GM13977 (cell line): ENCODE measurements at regions not wholly inside any gene's neighbourhood (a gene's known extent, or its start where the extent isn't known, plus 50 kb on each side); places are given as distances from the start of the nearest gene placed in this dataset.

ENCODE experiments used
- DNase-seq: peaks from one replicate; pipeline ENCODE4 v3.0.0; 2012; ENCODE audit warnings: low spot score
- in situ Hi-C: fragments of 300-500 bp; cut with MboI; formaldehyde crosslinking; loops from one replicate; pipeline ENCODE4 v1.12.0; 2022; ENCODE audit warnings: low sequenced_read_pairs, low pct_unique_long_range_greater_than_20kb, mixed read lengths, inconsistent platforms; ENCODE audit not compliant: unreplicated experiment
- TF ChIP-seq, protein P1 (sequence below): IDR thresholded peaks from 2 replicates; pipeline ENCODE4 v1.5.1; 2012; ENCODE audit warnings: mild to moderate bottlenecking, control low read depth; ENCODE audit not compliant: insufficient read depth; ENCODE audit errors: extremely low read depth, missing control alignments

DNA sequence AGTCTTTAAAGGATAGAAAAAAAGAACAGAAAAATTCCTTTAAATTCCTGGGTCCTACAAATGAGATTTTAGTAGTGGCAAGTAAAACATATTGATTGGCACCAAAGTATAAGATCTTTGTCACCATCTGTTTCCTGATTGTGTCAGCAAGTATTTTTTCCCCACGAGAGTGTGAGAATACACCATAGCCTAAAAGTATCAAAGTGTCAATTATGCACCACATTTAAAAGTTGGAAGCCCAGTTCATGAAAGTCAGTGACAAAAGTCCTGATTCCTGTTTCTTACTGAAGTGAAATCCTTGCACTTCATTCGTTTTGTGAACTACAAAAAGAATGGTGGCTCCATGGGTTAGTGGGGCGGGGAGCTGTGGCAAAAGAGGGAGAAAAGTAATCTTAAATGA is 83.8 kb upstream of the DPH6 start:
- in situ Hi-C loops, result no loop called here
- DNase-seq, result no peak
- TF ChIP-seq, protein P1, sequence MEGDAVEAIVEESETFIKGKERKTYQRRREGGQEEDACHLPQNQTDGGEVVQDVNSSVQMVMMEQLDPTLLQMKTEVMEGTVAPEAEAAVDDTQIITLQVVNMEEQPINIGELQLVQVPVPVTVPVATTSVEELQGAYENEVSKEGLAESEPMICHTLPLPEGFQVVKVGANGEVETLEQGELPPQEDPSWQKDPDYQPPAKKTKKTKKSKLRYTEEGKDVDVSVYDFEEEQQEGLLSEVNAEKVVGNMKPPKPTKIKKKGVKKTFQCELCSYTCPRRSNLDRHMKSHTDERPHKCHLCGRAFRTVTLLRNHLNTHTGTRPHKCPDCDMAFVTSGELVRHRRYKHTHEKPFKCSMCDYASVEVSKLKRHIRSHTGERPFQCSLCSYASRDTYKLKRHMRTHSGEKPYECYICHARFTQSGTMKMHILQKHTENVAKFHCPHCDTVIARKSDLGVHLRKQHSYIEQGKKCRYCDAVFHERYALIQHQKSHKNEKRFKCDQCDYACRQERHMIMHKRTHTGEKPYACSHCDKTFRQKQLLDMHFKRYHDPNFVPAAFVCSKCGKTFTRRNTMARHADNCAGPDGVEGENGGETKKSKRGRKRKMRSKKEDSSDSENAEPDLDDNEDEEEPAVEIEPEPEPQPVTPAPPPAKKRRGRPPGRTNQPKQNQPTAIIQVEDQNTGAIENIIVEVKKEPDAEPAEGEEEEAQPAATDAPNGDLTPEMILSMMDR, result no peak

DNA sequence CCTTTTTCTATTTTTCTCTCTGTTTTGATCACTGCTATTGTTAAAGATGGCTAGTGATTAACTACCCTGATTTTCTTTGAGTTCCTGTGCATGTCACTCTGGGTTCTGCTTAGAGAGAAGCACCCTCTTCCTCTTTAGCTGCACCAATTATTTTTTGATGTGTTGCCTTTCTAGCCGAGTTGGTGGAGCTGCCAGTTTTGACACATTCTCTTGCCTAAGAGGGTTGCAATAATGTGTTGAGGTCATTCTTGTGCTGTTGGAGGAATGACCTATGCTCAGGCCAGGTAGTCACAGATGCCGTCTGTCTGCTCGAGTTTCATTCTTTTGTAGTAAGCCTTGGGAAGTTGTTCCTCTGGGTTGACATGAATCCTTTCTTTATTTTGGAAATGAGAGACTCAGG is 84.6 kb upstream of the DPH6 start:
- DNase-seq, result no peak
- in situ Hi-C loops, result no loop called here
- TF ChIP-seq, protein P1, result no peak

DNA sequence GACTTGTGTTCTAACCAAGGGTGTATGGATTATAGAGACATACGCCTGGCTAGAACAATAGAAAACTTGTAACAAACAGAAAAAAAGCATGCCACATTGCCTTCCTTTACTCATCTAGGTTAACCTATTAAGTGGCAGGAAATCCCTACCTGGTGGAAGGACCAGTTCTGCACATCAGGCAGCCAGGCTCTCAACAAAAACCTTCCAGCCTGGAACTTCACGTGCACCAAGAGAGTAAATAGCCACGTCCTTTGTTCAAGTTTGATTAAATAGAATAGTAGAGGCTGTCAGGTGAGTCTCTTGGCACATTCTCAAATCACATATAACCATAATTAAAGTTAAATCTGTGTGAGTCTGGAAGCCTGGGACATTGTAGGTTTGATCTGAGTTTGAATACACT is 85.0 kb upstream of the DPH6 start:
- no peak for DNase-seq

DNA sequence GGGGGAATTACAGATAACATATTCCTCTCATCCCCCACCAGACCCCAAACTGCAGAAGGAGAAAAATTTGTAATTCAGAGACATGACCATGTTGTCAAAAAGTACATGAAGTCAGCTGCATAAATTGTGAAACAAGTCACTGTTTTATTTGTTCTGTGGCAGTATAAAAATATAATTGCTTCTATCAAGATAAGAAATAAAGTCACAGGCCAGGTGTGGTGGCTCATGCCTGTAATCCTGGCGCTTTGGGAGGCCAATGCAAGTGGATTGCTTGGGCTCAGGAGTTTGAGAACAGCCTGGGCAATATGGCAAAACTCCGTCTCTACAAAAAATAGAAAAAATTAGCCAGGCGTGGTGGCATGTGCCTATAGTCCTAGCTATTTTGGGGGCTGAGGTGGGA is 87.7 kb upstream of the DPH6 start:
- in situ Hi-C loops, result no loop called here
- TF ChIP-seq, protein P1, result no peak
- no peak for DNase-seq

More for the DNA sequence above, 85.0 kb upstream of the DPH6 start:
- TF ChIP-seq, protein P1, result no peak
- in situ Hi-C loops, result no loop called here

DNA sequence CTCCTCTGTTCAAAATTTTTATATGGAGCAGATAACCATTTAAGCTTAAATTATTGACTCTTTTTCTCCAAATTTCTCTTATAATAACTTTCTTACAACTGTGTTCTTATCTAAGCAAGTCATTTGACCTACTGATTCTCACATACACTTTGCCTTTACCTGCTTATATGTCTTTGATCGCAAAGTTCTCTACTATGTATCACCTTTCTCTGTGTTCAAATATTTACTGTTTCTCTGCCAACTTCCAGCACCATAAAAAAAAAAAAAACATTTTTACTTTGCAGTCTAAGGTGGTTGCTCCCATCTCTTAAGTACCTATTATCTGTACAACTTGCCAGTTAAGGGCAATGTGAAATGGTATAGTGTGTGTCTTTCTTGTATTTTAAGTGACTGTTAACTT is 100.8 kb upstream of the DPH6 start:
- TF ChIP-seq, protein P1, result no peak
- no peak for DNase-seq
- in situ Hi-C loops, result no loop called here

DNA sequence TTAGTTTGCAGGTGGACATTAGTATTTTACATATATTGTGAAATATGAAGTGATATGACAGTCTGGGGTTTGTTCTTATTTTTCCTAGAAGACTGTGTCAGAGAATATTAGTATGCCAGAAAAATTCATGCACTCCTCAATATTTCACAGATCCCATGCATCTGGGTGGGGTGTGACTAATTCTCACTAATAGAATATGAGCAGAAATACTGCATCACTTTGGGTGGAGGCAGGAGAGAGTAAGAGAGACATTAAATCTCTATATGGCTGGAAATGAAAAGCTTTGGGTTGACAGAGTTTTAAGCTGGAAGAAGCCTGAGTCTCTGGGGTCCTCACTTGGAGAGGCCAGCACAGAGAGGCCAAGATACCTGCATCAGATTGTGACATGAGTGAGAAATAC is 101.3 kb upstream of the DPH6 start:
- in situ Hi-C loops, result no loop called here
- TF ChIP-seq, protein P1, result no peak
- no peak for DNase-seq

DNA sequence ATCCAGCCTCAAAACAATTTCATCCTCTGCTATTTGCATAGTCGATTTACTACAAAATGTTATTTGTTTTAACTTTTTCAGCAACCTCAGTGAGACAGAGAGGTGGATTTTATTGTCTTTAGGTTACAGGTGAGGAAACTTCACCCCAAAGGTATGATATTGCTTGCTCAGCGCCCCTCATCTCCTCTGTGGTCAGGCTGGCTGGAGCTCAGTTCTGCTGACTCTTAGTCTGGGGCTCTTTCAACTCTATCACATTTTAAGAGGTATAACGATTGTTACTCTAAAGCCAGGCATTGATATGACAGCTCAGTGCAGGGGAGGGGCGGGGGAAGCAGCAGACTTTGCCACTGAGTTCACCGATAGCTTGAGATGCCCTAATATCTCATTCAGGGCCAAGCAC is 103.0 kb upstream of the DPH6 start:
- TF ChIP-seq, protein P1, result no peak
- in situ Hi-C loops, result no loop called here
- no peak for DNase-seq
